ENCODE measurements at regions not wholly inside any gene's neighbourhood (a gene's known extent, or its start where the extent isn't known, plus 50 kb on each side); places are given as distances from the start of the nearest gene placed in this dataset.

GRCh38 chr5:40071870-40072269 lies 607.8 kb upstream of the PTGER4 start:
- no peak for TF ChIP-seq CTCF (IDR thresholded peaks at IDR 0.05)
- no peak for TF ChIP-seq POLR2A (IDR thresholded peaks at IDR 0.05)
- no peak for TF ChIP-seq POLR2AphosphoS5 (IDR thresholded peaks at IDR 0.05)

All from transverse colon (tissue), 4 donors.